Astrocyte (in vitro differentiated cells and primary cell): ENCODE measurements at regions not wholly inside any gene's neighbourhood (a gene's known extent, or its start where the extent isn't known, plus 50 kb on each side); places are given as distances from the start of the nearest gene placed in this dataset.
"Not testable (repeated sequence)": the region's sequence is repeated elsewhere in the genome, so short reads cannot be mapped to it uniquely, and the experiment has no call there.

ENCODE experiments used
- CTCF ChIP-seq: IDR thresholded peaks from 2 replicates; pipeline ENCODE4 v1.5.1; 2011; ENCODE audit warnings: low read depth, mild to moderate bottlenecking, inconsistent platforms, low read length, moderate library complexity; ENCODE audit not compliant: insufficient read depth
- EZH2 ChIP-seq: IDR thresholded peaks from 2 replicates; pipeline ENCODE4 v1.6.1; 2012; ENCODE audit warnings: mild to moderate bottlenecking, low read length, inconsistent platforms; ENCODE audit not compliant: insufficient read depth

GRCh38 chr7:35105511-35105910 is 68.2 kb upstream of the DPY19L1 start:
- TF ChIP-seq CTCF, EZH2: not testable (repeated sequence)
